UCSD-AML1 (cell line): ENCODE measurements at regions not wholly inside any gene's neighbourhood (a gene's known extent, or its start where the extent isn't known, plus 50 kb on each side); places are given as distances from the start of the nearest gene placed in this dataset.

ENCODE experiments used
- DNase-seq: peaks from one replicate; lab custom pipeline; 2025; ENCODE audit not compliant: unreplicated experiment; lab: John Stamatoyannopoulos, UW

DNA sequence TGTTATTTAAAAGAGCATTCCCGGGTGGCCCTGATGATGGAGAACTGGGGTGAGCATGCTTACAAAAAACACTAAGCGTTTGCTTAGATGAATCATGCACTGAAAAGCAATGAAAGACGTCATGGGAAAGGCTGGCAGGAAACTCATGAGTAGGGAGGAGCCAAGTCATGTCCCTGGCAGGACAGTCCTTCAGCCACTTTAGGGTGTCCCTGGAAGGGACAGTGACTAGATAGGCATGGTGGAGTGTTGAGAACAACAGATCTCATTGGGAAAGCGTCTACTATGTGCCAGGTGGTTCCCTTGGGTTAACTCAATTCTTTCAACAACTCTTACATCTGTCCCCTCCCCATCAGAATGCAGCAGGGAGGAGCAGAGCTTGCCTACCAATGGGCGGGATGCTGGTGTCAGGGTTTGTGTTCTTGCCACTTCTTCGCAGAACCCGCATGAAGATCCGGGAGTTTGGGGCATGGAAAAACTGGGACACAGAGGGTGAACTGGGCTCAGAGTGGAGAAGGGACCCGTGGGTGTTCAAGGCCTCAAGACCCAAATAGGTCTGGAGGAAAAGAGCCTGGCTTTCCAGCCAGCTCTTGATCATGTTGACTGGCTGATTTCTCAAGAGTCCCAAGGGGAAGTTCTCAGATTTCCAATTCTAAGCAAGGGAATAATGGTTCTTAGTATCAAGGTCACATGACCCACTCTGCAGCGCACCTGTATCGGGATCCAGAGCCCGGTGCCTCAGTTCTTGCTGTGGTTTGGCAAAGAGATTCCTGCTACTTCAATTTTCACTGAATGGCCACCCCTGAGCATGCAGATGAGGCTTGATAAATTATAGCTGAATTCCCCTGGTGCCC is 653.9 kb upstream of the TBX3 start:
- DNase-seq, result no peak

DNA sequence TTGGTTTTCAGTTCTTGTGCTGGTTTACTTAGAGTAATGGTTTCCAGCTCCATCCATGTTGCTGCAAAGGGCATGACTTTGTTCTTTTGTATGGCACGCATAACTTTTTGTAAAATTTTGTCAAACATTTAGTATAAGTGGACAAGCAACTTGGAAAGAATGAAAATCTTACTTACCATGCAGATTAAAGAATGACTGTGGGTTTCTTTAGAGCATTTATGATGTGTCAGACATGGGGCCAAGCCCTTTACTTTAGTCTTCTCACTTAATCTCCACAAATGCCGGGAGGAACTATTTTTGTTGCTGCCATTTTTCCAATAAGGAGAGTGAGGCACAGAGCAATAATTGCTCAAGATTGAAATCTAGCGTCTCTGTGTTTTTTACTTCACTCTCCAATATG is 652.5 kb upstream of the TBX3 start:
- DNase-seq, result no peak

DNA sequence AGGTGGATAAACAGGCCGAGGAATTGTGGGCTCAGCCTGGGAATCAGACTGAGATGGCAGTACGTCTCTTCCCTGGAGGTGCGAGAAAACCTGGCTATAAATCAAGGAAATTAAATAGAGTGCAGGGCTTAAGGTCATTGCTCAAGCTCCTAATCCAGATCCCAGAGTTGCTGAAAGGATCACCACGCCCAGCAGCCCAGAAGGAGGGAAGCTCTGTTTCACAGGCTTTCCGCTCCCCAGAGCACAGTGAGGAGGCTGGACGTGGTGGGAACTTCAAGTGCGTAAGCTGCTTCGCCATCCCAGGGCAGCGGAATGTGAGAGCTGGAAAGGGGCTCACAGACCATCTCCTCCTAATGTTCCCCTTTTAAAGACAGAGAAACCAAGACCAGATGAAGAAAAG is 651.6 kb upstream of the TBX3 start:
- DNase-seq, result no peak

DNA sequence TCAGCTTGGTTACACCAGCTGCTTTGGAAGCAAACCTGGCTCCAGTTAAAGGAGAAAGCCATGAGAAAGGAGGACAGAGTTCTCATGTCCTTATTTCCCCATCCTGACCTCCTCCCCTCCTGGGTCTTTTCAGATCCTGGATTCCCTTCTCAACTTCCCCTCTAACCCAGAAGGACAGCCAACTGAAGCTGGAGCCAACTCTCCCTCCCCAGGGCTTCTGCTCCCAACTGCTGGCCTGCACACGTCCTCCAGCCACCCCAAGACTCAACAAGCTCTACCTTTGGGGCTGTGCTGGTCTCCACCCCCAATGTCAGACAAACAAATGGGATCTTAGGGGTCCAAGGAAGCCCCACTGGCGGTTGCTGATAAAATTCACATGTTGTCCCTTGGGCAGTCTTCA is 651.1 kb upstream of the TBX3 start:
- no peak for DNase-seq

DNA sequence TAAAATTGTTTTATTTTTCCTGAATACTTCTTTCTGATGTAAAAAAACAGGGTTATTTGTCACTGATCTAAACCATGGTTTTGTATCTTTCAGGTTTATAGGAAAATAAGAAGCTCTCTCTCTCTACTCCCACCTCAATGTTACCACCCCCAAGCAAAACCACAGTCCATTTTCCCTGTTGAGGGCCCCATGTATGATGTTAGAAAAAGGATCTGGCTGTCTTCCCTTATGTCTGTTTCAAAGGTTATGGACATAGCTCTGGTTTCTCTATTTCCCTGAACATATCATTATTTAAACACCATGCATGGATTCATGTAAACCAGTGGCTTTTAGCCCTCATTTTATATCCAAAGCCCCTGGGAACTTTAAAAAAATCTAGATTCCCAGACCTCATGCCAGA is 649.0 kb upstream of the TBX3 start:
- DNase-seq, result no peak

DNA sequence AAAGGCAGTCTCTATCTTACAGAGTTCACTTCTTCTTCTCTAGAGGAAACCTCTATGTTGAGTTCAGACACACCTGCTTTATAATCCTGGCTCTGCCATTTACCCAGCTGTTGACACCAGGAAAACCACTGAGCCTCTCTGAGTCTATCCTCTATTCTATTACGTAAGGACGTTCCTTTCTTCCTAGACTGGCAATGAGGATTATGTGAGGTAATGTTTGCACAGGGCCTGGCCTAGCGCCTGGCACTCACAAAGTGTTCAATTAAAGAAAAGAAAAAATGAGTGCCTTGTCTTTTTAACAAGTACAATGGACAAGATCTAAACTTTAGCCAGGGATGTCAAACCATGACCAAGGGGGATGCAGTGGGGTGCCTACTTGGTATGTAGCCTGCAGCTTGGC is 641.9 kb upstream of the TBX3 start:
- no peak for DNase-seq

DNA sequence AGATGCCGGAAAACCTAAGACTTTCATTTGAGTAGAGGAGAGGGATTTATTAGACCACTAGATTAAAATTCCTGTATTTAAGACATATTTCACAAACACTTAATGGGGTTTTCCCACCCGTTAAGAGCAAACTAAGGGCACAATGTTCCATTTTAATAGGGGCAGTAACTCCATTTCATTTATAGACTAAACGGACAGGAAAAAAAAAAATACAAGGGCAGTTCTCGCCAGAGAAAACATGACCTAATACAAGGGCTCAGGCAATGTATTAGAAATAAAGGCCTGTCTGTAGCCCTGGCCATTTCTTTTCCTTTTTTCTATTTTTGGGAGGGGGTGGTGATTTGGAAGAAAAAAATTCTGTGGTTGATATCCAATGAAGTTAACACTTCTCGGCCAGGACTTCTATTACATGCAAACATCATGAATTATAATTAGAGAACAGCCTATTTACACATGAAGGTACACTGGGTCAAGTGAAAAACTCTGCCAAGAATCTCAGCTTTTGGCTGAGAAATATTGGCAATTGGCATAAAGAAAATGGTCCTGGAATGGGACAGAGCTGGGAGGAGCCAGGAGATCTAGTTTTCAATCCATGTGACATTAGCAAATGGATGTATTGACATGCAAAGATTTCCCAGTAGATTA is 641.1 kb upstream of the TBX3 start:
- DNase-seq, result no peak

DNA sequence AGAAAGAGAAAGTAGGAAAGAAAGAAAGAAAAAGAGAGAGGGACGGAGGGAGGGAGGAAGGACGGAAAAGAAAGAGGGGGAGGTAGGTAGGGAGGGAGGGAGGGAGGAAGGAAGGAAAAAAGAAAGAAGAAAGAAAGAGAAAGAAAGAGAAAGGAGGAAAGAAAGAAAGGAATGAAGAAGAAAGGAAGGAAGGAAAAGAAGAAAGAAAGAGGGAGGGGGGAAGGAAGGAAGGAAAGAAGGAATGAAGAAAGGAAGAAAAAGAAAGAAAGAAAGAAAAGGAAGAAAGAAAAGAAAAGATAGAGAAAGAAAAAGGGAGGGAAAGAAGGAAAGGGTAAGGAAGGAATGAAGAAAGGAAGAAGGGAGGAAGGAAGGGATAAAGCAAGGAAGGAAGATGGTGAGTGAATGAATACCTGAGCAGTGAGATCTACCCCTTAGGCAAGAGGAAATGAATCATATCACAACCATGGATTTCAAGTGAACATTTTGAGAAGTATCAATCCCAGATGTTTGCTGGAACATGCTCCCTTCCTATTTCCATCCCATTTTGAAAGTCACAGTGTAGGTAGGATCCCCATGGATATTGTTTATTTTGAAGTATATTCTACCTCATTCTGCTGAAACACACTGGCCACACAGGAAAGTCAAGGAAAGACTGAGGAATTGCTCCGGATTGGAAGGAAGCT is 639.4 kb upstream of the TBX3 start:
- DNase-seq, result no peak

DNA sequence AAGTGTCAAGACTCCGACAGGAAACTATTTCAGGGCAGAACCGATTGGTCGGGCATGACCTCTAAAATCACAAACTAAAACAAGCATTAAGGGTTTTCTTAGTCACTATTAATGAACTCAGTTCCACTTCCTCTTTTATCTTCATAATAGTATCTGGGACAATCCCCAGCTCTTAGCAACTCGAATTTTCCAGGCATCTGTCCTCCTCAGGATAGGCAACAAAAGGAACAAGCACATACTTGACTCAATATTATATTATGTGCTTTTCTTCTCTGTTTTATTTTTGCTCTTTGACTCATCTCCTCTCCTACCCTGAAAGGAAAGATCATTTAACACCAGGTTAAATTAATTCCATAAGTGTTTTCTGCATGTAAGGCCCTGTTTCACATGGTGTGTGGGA is 638.3 kb upstream of the TBX3 start:
- DNase-seq, result no peak

DNA sequence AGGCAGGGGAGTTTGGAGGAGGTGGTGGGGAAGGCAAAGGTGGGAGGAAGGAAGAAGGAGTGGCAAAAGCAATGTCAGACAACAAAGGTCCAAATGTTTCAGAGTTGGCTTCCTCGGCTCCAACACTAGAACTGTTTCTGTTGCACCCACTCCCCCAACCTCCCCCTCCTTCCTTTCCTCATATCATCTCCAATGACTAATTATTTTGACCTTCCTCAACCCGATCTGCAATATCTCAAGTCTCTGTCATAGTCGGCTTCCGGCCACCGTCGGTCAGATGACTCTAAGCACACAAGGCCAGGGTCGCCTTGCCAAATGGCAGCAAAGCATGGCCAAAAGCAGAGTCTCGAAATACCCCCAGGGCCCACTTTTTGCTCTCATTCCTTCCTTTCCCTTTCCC is 637.0 kb upstream of the TBX3 start:
- DNase-seq, result no peak

DNA sequence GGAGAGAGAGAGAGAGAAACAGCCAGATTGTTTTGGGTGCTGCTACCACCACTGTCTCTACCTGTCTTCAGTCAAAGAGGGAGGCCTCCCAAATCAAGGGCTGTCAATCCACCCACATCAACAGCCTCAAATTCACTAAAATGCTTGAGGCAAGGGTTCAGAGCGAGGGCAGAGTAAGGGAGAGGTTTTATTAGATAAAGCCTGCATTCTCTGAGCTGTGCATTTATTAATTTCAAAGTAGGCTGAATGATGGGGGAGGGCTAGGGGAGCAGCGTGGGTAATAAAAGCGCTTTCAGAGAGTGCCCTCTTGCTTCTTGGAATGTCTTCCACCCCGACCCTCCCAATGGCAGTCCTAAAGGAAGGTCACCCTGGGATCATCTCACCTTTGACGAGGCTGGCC is 636.5 kb upstream of the TBX3 start:
- no peak for DNase-seq

DNA sequence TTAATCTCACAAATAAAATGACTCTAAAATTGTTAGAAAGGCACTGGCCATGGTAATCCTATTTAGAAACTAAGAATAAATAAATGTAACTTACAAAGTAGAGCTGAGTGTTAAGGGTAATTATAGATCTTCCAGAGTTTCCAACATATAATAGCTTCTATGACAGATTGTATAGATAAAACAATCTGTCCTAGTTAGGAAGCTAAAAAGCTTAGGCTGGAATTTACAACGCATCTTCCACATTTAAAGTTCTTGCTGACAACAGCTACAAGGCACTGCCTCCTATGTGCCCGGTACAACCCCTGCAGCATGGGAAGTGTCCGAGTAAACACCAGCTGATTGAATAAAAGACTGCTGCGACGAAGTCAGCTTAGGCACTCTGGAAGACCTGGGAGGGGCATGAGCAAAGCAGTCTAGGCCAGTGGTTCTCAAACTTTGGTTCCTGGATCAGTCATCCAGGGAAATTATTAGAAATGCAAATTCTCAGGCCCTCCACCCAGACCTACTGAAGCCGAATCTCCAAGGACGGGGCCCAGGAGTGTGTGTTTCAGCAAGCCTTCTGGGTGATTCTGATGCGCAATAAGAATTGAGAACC is 635.6 kb upstream of the TBX3 start:
- no peak for DNase-seq

DNA sequence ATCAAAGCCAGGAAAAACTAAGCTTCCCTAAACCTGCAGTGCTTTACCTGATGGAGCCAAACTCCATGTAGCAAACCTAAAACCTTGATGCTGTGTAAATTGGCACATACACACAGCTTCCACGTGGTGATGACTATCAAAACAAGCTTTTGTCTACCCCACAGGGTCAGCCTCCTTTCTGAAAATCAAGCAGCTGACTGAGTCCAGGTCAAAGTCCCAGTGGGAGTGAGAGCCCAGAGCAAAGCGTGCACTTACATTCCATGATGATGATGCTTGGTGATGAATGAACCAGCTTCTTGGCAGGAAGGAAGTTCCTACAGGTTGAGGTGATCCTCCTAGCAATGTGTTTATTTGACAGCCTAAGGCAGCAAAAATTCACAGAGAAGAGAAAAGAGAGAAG is 630.0 kb upstream of the TBX3 start:
- no peak for DNase-seq

DNA sequence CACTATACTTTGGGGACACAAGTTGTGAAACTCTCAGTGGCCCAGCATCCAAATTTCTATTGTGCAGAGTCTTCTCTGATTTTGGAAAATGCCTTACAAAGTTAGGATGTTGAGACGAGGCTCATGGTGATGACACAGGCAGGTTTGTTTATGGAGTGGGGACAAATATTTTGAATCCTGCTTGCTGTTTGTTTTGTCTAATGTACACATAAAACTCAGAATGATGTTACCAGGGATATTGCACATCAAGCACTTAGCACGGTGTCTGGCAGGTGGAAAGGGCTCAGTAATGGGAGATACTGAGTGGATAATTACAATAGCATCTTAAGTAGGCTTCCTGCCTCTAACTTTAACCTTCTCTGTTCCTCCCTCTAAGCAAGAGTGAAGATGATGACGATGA is 628.9 kb upstream of the TBX3 start:
- DNase-seq, result no peak

DNA sequence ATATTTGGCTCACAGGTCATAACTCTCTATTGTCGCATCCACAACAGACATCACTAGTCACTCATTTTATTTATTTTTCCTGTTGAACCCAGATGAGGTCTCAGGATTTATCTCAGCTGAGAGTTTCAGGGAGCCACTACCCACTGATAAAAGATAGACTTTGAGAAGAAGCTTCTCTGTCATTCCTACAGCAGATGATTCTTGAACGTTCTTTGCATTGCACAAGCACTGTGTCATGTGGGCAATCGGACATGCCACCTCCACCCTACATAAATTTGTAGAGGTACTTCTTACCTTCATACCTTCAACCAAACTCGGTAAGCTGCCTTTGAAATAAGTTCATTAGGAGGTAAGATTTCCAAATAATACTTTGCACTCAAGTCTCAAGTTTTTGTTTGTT is 627.9 kb upstream of the TBX3 start:
- DNase-seq, result no peak

DNA sequence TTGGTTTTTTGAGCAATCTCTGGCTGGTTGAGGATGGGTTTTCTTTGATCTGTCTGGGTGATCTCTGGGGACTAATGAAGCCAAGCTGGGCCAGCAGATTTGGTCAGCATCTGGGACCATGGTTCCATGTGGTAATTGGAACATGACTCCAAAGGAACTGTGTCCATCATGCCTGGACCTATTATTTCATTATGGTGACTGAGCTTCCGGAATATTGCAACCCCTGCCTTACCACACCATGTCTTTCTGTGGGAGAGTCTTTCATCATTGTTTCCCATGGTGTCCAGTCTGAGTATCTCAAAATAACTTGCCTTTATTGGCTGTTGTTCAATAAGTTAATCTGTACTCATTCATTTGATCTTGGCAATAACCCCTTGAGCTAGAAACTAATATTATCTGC is 624.9 kb upstream of the TBX3 start:
- DNase-seq, result no peak

DNA sequence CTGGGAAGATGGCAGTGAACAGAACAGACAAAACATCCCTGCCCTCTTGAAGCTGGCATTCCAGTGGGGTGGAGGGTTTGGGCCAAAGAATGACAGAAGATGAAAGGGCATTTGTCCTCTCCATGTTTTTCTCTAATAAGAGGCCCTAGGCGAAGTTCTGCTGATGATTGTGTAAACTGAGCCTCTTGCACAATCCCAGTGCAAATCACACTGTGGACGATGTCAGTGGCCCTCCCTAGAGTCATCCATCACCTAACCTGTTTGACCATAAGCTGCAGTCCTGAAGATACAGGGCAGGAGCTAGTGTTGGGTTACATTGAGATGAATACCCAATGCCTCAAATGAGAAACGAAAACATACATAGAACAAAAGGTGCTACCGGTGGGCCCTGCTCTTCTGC is 622.4 kb upstream of the TBX3 start:
- DNase-seq, result no peak

DNA sequence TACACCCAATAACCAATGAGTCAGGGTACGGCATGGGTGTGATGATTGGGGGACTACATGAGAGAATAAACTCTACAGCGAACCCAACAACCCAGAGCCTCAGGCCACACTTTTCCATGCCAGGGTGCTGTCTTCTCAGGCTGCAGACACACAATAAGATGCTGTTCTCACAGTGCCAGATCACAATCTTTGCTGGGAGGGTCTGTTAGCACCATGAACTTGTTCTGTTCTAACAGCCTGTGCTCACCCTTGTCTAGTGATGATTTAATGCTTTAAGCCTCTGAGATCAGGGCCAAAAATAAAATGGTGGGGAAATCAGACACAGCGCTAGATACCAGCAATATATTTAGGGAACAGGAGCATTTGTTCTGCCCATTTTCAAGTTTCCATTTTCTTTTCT is 621.9 kb upstream of the TBX3 start:
- DNase-seq, result no peak

DNA sequence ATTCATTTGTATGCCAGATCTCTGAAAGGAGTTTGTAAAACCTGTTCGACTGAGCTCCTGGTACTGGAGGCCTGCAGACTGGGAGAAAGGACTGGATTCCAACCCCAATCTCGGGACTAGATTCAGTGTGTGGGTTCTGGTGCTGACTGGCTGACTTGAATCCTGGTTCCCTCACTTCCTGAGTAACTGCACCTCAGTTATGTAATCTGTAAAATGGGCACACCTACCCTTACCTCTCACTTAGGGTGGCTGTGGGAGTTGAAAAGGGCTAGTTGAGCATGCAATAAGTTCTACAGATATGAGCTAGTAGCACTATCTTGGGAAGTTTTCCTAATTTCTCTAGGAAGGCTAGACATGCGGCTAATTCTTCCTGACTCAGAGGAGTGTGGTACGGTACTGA is 621.3 kb upstream of the TBX3 start:
- no peak for DNase-seq

DNA sequence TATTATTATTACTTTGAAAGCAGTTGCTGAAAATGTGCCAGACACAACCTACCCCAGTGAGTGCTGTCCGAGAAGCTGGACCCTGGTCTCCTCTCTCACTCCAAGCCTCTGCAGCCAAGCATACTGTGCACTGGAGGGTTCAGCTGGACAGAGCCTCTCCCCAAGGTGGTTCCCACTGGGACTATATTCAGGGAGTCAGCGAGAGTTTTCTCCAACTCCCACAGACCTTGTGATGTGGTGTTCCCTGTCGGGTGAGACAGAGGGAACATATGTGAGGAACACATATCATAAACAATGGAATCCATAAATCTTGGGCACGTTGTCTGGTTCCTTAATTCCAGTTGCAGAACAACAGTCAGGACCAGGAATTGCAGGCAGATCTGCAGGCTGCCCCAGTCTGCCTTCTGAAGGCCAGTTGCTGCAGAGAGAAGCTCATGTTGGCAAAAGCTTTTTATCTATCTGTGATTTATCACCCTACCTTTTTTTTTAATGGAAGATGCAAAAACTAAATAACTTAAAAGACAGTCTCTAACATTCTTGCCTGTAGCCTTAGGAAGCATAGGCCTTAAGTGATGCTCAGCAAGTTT is 619.8 kb upstream of the TBX3 start:
- DNase-seq, result no peak

DNA sequence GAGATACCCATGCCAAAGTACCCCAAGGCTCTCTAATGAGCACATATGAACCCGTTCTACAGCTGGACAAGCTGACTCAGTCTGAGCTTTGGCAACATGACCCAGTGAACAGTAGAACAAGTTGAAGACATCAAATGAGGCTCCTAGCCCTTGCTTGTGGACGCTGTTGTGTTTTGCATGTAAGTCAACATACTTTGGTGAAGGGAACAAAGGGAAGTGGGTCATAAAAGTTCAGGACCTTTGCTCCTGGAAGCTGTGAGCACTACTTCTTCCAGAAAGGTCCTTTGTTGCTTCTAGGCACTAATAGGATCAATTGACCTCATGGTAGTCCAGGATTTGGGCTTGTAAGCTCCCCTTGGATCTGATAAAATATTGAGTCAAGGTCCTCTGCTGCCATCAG is 613.5 kb upstream of the TBX3 start:
- DNase-seq, result no peak
